Skeletal muscle satellite cell (primary cell): ENCODE measurements at regions not wholly inside any gene's neighbourhood (a gene's known extent, or its start where the extent isn't known, plus 50 kb on each side); places are given as distances from the start of the nearest gene placed in this dataset.

Experiments
- H3K27me3 ChIP-seq: 2 replicates; pipeline ENCODE4 v1.7.0; 2013; ENCODE audit warnings: low read length; ENCODE audit not compliant: control insufficient read depth, insufficient read depth
- H3K36me3 ChIP-seq: 2 replicates; pipeline ENCODE4 v1.7.0; 2013; ENCODE audit warnings: mild to moderate bottlenecking, control low read depth, low read length; ENCODE audit not compliant: insufficient read depth
- H3K4me1 ChIP-seq: 2 replicates; pipeline ENCODE4 v1.7.0; 2013; ENCODE audit warnings: low read length; ENCODE audit not compliant: control insufficient read depth, insufficient read depth
- H3K4me2 ChIP-seq: 2 replicates; pipeline ENCODE4 v1.7.0; 2013; ENCODE audit warnings: mild to moderate bottlenecking, low read length
- H3K4me3 ChIP-seq: 2 replicates; pipeline ENCODE4 v1.7.0; 2013; ENCODE audit warnings: low read length
- H3K9ac ChIP-seq: 2 replicates; pipeline ENCODE4 v1.7.0; 2013; ENCODE audit warnings: mild to moderate bottlenecking, low read depth, low read length, moderate library complexity
- H3K9me3 ChIP-seq: replicated peaks from 2 replicates; pipeline ENCODE4 v1.7.0; 2013; ENCODE audit warnings: mild to moderate bottlenecking, control low read depth, low read length

DNA sequence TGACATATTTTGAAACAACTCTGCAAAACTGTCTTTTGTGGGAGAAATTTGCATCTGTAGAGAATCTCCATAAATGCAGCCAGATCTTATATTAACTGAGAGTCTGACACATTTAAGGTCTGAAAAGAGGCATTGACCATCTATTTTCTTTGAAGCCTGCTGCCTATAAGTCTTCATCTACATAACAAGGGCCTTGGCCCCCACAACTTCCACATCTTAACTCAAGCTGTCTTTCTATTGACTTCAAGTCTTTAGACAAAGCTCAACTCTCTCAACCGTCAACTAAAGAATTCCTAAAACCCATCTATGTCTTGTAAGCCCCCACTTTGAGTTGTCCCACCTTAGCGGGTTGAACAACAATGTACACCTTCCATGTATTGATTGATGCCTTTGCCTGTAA lies 72.4 kb upstream of the ADCY1 start:
- H3K36me3 ChIP-seq: no peaks in the 10 kb centered on the region
- H3K9me3 ChIP-seq: no peaks in the 10 kb centered on the region
- H3K4me3 ChIP-seq: no peak overlapping the region
- no peaks in the 10 kb centered on the region for H3K4me1 ChIP-seq
- H3K27me3 ChIP-seq: peaks cover 3% of the 10 kb centered on the region
- no peak overlapping the region for H3K9ac ChIP-seq
- no peak overlapping the region for H3K4me2 ChIP-seq

DNA sequence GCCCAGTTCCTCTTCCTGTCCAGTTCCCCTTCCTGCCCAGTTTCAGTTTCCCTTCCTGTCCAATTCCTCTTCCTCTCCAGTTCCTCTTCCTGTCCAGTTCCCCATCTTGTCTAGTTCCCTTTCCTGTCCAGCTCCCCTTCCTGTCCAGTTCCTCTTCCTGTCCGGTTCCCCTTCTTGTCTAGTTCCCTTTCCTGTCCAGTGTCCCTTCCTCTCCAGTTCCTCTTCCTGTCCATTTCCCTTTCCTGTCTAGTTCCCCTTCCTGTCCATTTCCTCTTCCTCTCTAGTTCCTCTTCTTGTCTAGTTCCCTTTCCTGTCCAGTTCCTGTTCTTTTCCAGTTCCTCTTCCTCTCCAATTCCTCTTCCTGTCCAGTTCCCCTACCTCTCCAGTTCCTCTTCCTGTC lies 68.1 kb upstream of the ADCY1 start:
- Histone ChIP-seq H3K4me2 (no peak overlapping the region), H3K9me3 (no peaks in the 10 kb centered on the region), H3K4me1 (no peaks in the 10 kb centered on the region), H3K36me3 (no peaks in the 10 kb centered on the region), H3K27me3 (peaks cover 3% of the 10 kb centered on the region), H3K9ac (no peak overlapping the region), H3K4me3 (no peak overlapping the region)

DNA sequence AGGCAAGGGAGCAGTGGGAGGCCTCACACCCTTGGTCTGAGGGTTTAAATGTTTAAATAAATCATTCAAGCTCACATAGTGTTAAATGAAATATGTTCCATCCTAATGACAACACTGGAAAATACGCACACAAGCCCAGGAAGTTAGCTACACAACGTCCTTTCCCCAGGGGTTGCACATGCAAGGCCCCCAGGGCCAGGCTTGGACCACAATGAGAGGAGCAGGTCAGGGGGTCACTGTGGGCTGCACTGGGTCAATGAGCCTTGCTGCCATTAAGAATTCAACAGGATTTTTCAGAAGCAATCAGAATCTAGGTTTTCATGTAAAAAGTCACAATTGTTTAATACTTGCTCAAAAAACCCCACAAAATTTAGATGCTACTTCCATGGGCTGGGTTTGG lies 64.9 kb upstream of the ADCY1 start:
- Histone ChIP-seq H3K36me3 (no peaks in the 10 kb centered on the region), H3K4me1 (no peaks in the 10 kb centered on the region), H3K27me3 (peaks cover 5% of the 10 kb centered on the region), H3K9me3 (no peaks in the 10 kb centered on the region), H3K4me3 (no peak overlapping the region), H3K9ac (no peak overlapping the region), H3K4me2 (no peak overlapping the region)

DNA sequence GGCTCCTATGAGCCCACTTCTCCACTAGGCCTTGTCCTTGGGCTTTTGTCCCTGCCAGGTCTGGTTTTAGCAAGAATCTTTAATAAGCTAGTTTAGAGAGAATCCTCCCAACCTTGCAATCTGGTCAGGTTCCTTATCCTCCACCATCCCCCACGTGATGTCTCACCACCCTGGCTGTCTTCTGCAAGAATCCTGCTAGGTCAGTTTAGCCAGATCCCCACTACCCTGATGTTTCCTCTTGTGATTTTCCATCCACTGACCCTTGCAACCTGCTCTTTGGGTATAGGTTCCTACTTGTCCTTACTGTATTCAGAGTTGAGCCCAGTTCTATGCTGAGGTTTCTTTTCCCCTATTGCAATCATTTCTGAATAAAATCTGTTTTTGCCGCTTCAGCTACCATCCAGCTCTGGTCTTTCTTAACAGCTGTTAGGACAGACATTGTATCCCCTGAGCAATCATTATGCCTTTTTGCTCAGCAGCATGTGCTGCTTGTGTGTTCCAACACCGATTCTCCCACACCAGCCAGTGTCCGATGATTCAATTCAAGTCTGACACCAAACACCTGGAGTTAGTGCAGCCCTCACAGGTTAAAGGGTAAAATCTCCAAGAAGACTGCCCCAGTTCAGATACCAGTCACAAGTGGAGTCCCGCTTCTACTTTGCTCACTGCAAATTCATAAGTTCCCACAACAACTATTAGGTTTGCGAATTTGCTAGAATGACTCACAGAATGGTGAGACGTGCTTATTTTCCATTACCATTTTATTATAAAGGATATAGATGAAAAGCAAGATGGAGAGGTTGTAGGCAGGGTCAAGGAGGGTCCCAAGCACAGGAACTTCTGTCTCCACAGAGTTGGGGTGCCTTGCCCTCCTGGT lies 62.2 kb upstream of the ADCY1 start:
- H3K4me2 ChIP-seq: no peak overlapping the region
- H3K4me3 ChIP-seq: no peak overlapping the region
- no peaks in the 10 kb centered on the region for H3K4me1 ChIP-seq
- no peaks in the 10 kb centered on the region for H3K9me3 ChIP-seq
- H3K27me3 ChIP-seq: peaks cover 3% of the 10 kb centered on the region
- no peaks in the 10 kb centered on the region for H3K36me3 ChIP-seq
- H3K9ac ChIP-seq: no peak overlapping the region

DNA sequence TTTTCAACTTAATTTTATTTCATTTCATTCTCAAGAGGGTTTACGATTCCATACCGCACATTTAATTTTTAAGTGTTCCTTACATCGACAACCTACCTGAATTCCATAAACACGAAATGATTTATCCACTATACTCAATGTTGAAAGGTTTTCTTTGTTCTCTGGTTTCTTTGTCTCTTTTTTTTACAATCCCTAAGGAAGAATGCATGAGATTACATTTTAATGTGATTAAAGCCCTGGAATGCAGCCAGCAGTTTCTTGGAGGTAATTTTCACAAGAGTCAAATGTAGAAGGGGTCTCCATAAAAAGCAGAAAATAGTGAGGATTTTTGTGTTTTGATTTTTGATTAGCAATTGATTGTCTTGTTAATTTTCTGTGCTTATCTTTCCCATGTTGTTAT lies 59.2 kb upstream of the ADCY1 start:
- Histone ChIP-seq H3K9me3 (no peaks in the 10 kb centered on the region), H3K9ac (no peak overlapping the region), H3K4me3 (no peak overlapping the region)

DNA sequence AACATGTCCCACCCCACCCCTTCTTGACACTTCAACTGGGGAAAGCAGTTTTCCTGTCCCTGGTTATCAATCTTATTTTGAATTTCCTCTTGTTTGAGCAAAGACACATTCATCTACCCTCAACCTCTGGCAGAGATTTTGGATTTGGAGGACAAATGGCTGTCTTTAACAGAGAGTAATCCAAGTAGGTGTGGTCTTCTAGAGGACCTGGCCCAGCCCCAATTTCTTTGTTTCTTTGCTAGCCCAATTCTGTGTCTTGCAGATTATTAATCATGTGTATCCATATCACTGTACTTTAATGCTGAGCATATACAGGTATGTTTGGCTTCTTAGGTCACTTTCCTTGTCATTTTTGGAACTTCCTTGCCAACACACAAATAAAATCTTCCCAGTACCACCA lies 58.8 kb upstream of the ADCY1 start:
- H3K9me3 ChIP-seq: no peaks in the 10 kb centered on the region
- H3K4me1 ChIP-seq: no peaks in the 10 kb centered on the region
- no peak overlapping the region for H3K4me2 ChIP-seq
- no peaks in the 10 kb centered on the region for H3K36me3 ChIP-seq
- H3K4me3 ChIP-seq: no peak overlapping the region
- H3K9ac ChIP-seq: no peak overlapping the region
- peaks cover 3% of the 10 kb centered on the region for H3K27me3 ChIP-seq

More for the DNA sequence above, 59.2 kb upstream of the ADCY1 start:
- H3K4me1 ChIP-seq: no peaks in the 10 kb centered on the region
- H3K4me2 ChIP-seq: no peak overlapping the region
- H3K27me3 ChIP-seq: peaks cover 3% of the 10 kb centered on the region
- H3K36me3 ChIP-seq: no peaks in the 10 kb centered on the region
